Lower lobe of right lung (tissue), 2 donors: ENCODE measurements at regions not wholly inside any gene's neighbourhood (a gene's known extent, or its start where the extent isn't known, plus 50 kb on each side); places are given as distances from the start of the nearest gene placed in this dataset.

ENCODE experiments used
- ATAC-seq, 2 donors: fragments of 200-7000 bp; cut with Tn5 transposase; one replicate each; pipeline ENCODE4 v1.9.1; 2020 to 2022; ENCODE audit warnings: mild to moderate bottlenecking in 2 of 2, moderate library complexity in 2 of 2
- DNase-seq: peaks from one replicate; pipeline ENCODE4 v3.0.0-alpha.2; 2020
- H3K27ac ChIP-seq: fragments of 200-600 bp; one replicate; pipeline ENCODE4 v1.8.0; 2022
- H3K27me3 ChIP-seq: fragments of 200-600 bp; one replicate; pipeline ENCODE4 v1.8.0; 2022; ENCODE audit warnings: low read depth
- H3K36me3 ChIP-seq: fragments of 200-600 bp; one replicate; pipeline ENCODE4 v1.8.0; 2022; ENCODE audit warnings: mild to moderate bottlenecking
- H3K4me1 ChIP-seq: fragments of 200-600 bp; one replicate; pipeline ENCODE4 v1.8.0; 2022
- H3K4me3 ChIP-seq: fragments of 200-600 bp; one replicate; pipeline ENCODE4 v1.8.0; 2022; ENCODE audit warnings: mild to moderate bottlenecking
- H3K9me3 ChIP-seq: fragments of 200-600 bp; one replicate; pipeline ENCODE4 v1.8.0; 2022
- intact Hi-C: fragments of 100-400 bp; cut with DNase I; formaldehyde crosslinking; loops from one replicate; pipeline ENCODE4 v1.11.0; 2022
- TF ChIP-seq, protein P1 (sequence below): fragments of 200-600 bp; IDR thresholded peaks from one replicate; pipeline ENCODE4 v1.8.0; 2022; ENCODE audit warnings: antibody characterized with exemption, mild to moderate bottlenecking
- donor health status: DM: no; HTN: yes; CAD: no; lungs with severe emphysema.

DNA sequence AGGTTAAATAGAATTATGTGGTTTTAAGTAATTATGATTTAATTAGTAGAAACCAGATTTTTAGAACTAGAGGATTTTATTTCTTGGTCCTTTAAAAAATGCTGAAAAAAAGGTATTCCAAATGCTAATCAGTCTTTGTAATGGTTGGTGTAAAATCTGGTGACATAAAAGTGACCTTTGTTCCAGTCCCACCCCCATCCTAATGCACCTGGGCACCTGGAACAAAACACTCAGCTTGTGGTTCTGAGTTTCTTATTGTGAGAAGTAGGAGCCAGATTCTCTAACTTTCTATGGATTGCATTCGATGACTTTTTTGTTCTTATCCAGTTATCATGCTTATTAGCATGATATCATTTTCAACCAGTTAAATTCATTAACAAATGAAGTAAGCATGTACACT is 115.1 kb upstream of the CTNND2 start:
- no peak for DNase-seq
- no peaks in the 10 kb centered on the region for H3K36me3 ChIP-seq
- no peaks in the 10 kb centered on the region for H3K9me3 ChIP-seq
- ATAC-seq = no peak
- TF ChIP-seq, protein P1, sequence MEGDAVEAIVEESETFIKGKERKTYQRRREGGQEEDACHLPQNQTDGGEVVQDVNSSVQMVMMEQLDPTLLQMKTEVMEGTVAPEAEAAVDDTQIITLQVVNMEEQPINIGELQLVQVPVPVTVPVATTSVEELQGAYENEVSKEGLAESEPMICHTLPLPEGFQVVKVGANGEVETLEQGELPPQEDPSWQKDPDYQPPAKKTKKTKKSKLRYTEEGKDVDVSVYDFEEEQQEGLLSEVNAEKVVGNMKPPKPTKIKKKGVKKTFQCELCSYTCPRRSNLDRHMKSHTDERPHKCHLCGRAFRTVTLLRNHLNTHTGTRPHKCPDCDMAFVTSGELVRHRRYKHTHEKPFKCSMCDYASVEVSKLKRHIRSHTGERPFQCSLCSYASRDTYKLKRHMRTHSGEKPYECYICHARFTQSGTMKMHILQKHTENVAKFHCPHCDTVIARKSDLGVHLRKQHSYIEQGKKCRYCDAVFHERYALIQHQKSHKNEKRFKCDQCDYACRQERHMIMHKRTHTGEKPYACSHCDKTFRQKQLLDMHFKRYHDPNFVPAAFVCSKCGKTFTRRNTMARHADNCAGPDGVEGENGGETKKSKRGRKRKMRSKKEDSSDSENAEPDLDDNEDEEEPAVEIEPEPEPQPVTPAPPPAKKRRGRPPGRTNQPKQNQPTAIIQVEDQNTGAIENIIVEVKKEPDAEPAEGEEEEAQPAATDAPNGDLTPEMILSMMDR = no peak
- intact Hi-C loops = no loop called here
- no peak overlapping the region for H3K4me3 ChIP-seq
- H3K27me3 ChIP-seq = no peaks in the 10 kb centered on the region
- H3K27ac ChIP-seq = no peak overlapping the region
- no peaks in the 10 kb centered on the region for H3K4me1 ChIP-seq

DNA sequence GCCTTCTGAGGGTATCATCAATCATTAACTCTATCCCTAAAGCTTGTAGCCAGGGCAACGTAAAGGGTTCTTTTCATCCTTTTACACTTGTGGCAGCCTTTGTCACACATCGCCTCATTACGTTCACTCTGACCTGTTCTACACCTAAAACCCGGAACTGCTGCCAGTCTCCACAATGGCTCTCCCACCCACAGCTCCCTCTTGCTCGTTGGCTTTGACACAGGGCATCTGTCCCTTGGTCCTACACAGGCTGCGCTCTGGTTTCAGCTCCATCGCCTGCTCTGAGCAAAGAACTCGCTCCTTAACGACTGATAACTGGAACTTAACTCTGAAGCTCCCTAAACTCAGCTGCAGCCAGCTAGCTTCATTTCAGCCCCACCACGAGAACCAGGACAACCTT is 112.8 kb upstream of the CTNND2 start:
- Histone ChIP-seq H3K4me3 (no peak overlapping the region), H3K4me1 (no peaks in the 10 kb centered on the region), H3K9me3 (no peaks in the 10 kb centered on the region), H3K27me3 (no peaks in the 10 kb centered on the region), H3K36me3 (no peaks in the 10 kb centered on the region), H3K27ac (no peak overlapping the region)
- ATAC-seq (no peak), DNase-seq (no peak)
- intact Hi-C loops = no loop called here
- TF ChIP-seq, protein P1 = no peak

DNA sequence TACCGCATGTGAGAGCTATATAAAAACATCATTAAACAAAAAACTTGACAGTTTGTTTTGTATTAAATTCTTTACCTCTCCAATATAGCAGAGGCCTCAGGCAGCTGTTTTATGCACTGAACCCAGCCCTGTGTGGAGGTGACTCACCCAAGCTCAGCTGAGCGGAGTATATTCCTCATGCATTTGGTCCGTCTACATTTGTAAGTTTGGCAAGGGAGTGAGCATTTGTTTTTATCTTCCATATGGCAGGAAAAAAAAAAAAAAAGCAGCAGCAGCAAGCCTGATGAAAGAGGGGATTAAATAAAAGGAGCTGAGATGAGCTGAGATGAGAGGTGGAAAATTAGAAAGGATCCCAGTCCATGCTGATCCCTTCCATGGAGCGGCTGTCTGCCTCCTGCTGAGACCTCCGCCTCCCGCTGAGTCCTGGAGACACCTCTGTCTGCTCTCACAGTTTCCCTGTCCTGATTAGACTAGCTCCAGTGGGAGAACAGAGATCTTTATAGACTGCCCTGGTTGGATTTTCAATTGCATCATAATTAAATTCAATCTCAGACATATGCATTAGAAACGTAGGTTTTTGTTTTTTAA is 112.0 kb upstream of the CTNND2 start:
- intact Hi-C loops = no loop called here
- no peaks in the 10 kb centered on the region for H3K36me3 ChIP-seq
- no peaks in the 10 kb centered on the region for H3K9me3 ChIP-seq
- TF ChIP-seq, protein P1 = no peak
- no peaks in the 10 kb centered on the region for H3K4me1 ChIP-seq
- H3K4me3 ChIP-seq = no peak overlapping the region
- ATAC-seq (no peak), DNase-seq (no peak)
- H3K27me3 ChIP-seq = no peaks in the 10 kb centered on the region
- no peak overlapping the region for H3K27ac ChIP-seq

DNA sequence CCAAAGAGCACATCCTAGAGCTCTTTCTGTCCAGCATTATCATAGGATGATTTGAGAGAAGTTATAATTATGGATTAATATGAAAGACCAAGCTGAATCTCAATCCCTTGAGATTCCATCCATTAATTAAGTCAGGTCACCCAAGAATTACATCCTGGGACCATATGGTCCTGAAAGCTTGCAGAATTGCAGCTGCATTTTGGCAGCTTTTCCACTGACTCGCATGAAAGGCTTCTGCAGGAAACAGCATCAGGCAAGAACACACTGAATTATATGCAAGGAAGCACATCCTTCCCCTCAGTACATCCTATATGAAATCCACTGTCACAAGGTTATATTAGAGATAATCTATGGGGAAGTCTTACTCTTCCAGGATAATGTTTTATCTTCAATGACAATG is 109.1 kb upstream of the CTNND2 start:
- ATAC-seq (no peak), DNase-seq (no peak)
- intact Hi-C loops = no loop called here
- H3K27ac ChIP-seq = no peak overlapping the region
- no peak overlapping the region for H3K4me3 ChIP-seq
- H3K4me1 ChIP-seq = no peaks in the 10 kb centered on the region
- no peaks in the 10 kb centered on the region for H3K27me3 ChIP-seq
- H3K9me3 ChIP-seq = no peaks in the 10 kb centered on the region
- no peaks in the 10 kb centered on the region for H3K36me3 ChIP-seq
- TF ChIP-seq, protein P1 = no peak

DNA sequence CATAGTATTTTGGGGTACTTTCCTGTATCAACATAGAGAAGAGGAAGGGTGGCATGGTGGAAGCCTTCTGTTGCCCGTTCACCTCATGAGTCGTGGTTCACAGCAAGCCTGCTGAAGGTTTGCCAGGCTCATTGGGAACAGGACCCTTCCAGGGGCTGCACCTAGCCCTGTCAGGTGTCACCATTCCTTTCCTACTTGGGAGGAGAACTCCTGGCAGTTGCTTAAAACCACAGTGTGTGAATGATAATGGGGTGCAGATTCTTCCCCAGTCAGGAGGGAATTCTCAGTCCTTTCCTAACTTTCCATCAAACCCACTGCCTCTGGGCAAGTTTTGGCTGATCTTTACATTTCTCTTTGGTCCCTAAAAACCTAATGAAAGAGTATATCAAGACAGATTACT is 99.4 kb upstream of the CTNND2 start:
- ATAC-seq (no peak), DNase-seq (no peak)
- no peak overlapping the region for H3K27ac ChIP-seq
- no peaks in the 10 kb centered on the region for H3K9me3 ChIP-seq
- H3K4me3 ChIP-seq = no peak overlapping the region
- TF ChIP-seq, protein P1 = no peak
- no peaks in the 10 kb centered on the region for H3K27me3 ChIP-seq
- intact Hi-C loops = no loop called here
- no peaks in the 10 kb centered on the region for H3K36me3 ChIP-seq
- no peaks in the 10 kb centered on the region for H3K4me1 ChIP-seq

DNA sequence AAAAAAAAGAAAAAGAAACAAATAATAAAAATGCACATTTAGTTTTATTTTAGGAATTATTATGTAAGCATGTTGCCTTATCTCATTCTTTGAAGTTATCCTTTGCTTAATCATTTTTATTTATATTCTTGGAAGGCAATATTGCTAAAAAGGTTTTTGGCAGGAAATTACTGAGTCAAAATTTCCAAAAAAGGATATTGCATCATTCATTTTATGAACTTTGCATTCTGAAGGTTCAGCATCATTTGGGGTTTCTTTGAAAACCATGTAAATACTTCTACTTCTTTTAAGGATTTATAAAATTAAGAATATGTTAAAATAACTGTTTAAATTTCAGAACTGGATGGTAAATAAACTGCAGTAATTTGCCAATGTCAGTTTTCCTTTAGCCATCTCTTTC is 94.2 kb upstream of the CTNND2 start:
- no peaks in the 10 kb centered on the region for H3K9me3 ChIP-seq

More for the DNA sequence above, 94.2 kb upstream of the CTNND2 start:
- DNase-seq = no peak
- no peak overlapping the region for H3K27ac ChIP-seq
- TF ChIP-seq, protein P1 = no peak
- H3K4me3 ChIP-seq = no peak overlapping the region
- no peaks in the 10 kb centered on the region for H3K36me3 ChIP-seq
- intact Hi-C loops = no loop called here
- no peaks in the 10 kb centered on the region for H3K27me3 ChIP-seq
- ATAC-seq = no peak
- H3K4me1 ChIP-seq = no peaks in the 10 kb centered on the region
